Neuronal stem cell (in vitro differentiated cells): ENCODE measurements at regions not wholly inside any gene's neighbourhood (a gene's known extent, or its start where the extent isn't known, plus 50 kb on each side); places are given as distances from the start of the nearest gene placed in this dataset.
"Not testable (repeated sequence)": the region's sequence is repeated elsewhere in the genome, so short reads cannot be mapped to it uniquely, and the experiment has no call there.

Experiments used
- DNase-seq: peaks from one replicate; pipeline ENCODE4 v3.0.0-alpha.2; 2013; ENCODE audit warnings: low spot score
- H2AFZ ChIP-seq: one replicate; pipeline ENCODE4 v1.6.1; 2013; ENCODE audit warnings: mild to moderate bottlenecking, low read length, inconsistent platforms
- H2AK5ac ChIP-seq: 2 replicates; pipeline ENCODE4 v1.6.1; 2013; ENCODE audit warnings: low read depth, mild to moderate bottlenecking, inconsistent platforms, low read length, moderate library complexity, mixed read lengths
- H2BK120ac ChIP-seq: 2 replicates; pipeline ENCODE4 v1.6.1; 2013; ENCODE audit warnings: low read depth, mild to moderate bottlenecking, inconsistent platforms, low read length, moderate library complexity, mixed read lengths
- H2BK12ac ChIP-seq: one replicate; pipeline ENCODE4 v1.6.1; 2013; ENCODE audit warnings: low read length, inconsistent platforms
- H2BK15ac ChIP-seq: 2 replicates; pipeline ENCODE4 v1.6.1; 2013; ENCODE audit warnings: mild to moderate bottlenecking, low read length, inconsistent platforms, mixed read lengths
- H2BK5ac ChIP-seq: one replicate; pipeline ENCODE4 v1.6.1; 2013; ENCODE audit warnings: inconsistent platforms, mild to moderate bottlenecking, low read length, moderate library complexity
- H3K14ac ChIP-seq: one replicate; pipeline ENCODE4 v1.6.1; 2013; ENCODE audit warnings: low read length, inconsistent platforms
- H3K18ac ChIP-seq: 2 replicates; pipeline ENCODE4 v1.6.1; 2013; ENCODE audit warnings: low read length, inconsistent platforms
- H3K23ac ChIP-seq: 2 replicates; pipeline ENCODE4 v1.6.1; 2013; ENCODE audit warnings: low read depth, mild to moderate bottlenecking, mixed read lengths, low read length, inconsistent platforms; ENCODE audit not compliant: poor library complexity
- H3K27ac ChIP-seq: replicated peaks from 3 replicates; pipeline ENCODE4 v1.5.1; 2013; ENCODE audit warnings: low read length, inconsistent platforms
- H3K27me3 ChIP-seq, 3 experiments: 2 replicates each; pipeline ENCODE4 v1.6.1; 2013; ENCODE audit warnings: low read length in 3 of 3, mild to moderate bottlenecking in 2 of 3, inconsistent platforms in 1 of 3, low read depth in 1 of 3, mixed read lengths in 1 of 3, moderate library complexity in 1 of 3; ENCODE audit not compliant: control insufficient read depth in 3 of 3, insufficient read depth in 3 of 3
- H3K36me3 ChIP-seq, 2 donors: replicated peaks in 1 of 2; 2 replicates each; pipeline ENCODE4 v1.6.1; 2013; ENCODE audit warnings: low read length in 2 of 2; ENCODE audit not compliant: control insufficient read depth in 2 of 2, insufficient read depth in 2 of 2
- H3K4ac ChIP-seq: 2 replicates; pipeline ENCODE4 v1.6.1; 2013; ENCODE audit warnings: inconsistent platforms, mild to moderate bottlenecking, low read length, moderate library complexity
- H3K4me1 ChIP-seq, 2 donors: 1 replicate in 1 of 2; 2 replicates in 1 of 2; pipeline ENCODE4 v1.6.1; 2013; ENCODE audit warnings: low read length in 2 of 2, low read depth in 1 of 2; ENCODE audit not compliant: control insufficient read depth in 2 of 2, insufficient read depth in 1 of 2
- H3K4me2 ChIP-seq: one replicate; pipeline ENCODE4 v1.6.1; 2013; ENCODE audit warnings: mild to moderate bottlenecking, low read length, inconsistent platforms; ENCODE audit not compliant: insufficient read depth, poor library complexity, severe bottlenecking
- H3K4me3 ChIP-seq, 2 donors: 2 replicates each; pipeline ENCODE4 v1.5.1; 2013; ENCODE audit warnings: low read length in 2 of 2, mild to moderate bottlenecking in 2 of 2, inconsistent platforms in 1 of 2, moderate library complexity in 1 of 2
- H3K79me1 ChIP-seq: one replicate; pipeline ENCODE4 v1.6.1; 2013; ENCODE audit warnings: low read depth, mild to moderate bottlenecking, inconsistent platforms, low read length, moderate library complexity
- H3K9ac ChIP-seq: one replicate; pipeline ENCODE4 v1.6.1; 2013; ENCODE audit warnings: mild to moderate bottlenecking, low read depth, low read length, inconsistent platforms; ENCODE audit not compliant: poor library complexity
- H3K9me3 ChIP-seq, 2 donors: replicated peaks in 1 of 2; 2 replicates each; pipeline versions ENCODE3 to v1.6.1; 2013; ENCODE audit warnings: low read length in 2 of 2, mild to moderate bottlenecking in 2 of 2, inconsistent platforms in 1 of 2, low read depth in 1 of 2, mixed read lengths in 1 of 2, moderate library complexity in 1 of 2; ENCODE audit not compliant: control insufficient read depth in 2 of 2, insufficient read depth in 1 of 2
- H4K8ac ChIP-seq: one replicate; pipeline ENCODE4 v1.6.1; 2013; ENCODE audit warnings: low read depth, mild to moderate bottlenecking, inconsistent platforms, low read length, moderate library complexity
- H4K91ac ChIP-seq: one replicate; pipeline ENCODE4 v1.6.1; 2013; ENCODE audit warnings: low read length, low read depth, mild to moderate bottlenecking, inconsistent platforms; ENCODE audit not compliant: poor library complexity
- WGBS, 2 donors: extraction: QIAGEN DNeasy Blood & Tissue Kit; methylation state at CpG; one replicate each; pipeline ENCODE4 v1.1.7; 2013; ENCODE audit warnings: missing lambda C conversion rate in 2 of 2, mixed read lengths in 1 of 2; ENCODE audit not compliant: insufficient read length in 2 of 2, insufficient replicate concordance in 1 of 2; ENCODE audit errors: extremely low coverage in 2 of 2; 5-methylcytosine and 5-hydroxymethylcytosine counted together

DNA sequence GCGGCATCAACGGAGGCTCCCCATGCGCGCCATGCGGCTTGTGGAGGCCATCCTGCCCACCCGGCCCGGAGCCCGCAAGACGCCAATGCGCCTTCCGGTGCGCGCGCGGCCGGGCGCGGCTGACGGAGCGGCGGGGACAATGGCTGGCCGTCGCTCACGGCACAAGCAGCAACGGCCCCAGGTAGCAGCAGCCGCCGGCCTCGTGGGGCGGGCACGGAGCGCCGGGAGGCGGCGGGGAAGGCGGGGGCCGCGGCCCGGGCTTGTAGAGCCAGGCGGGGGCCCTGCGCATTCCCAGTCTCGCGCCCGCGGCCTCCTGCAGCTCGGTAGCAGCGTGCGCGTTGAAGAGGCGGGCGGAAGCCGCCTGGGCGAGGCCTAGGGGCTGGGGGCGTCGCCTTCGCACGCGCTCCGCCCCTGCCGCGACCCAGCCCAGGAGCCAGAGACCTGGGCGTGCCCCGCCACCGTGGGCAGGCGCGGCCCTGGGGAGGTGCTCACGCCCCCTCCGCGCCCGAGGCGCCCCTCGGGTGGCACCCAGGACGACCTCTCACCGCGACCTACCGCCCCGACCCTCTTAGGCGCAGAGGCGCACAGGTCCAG lies 207.1 kb upstream of the PRKX start:
- not testable (repeated sequence) for H3K14ac ChIP-seq, H3K4me1 ChIP-seq, H4K91ac ChIP-seq, H2AK5ac ChIP-seq, H3K27ac ChIP-seq, H3K9ac ChIP-seq, H3K23ac ChIP-seq, H2AFZ ChIP-seq, H3K36me3 ChIP-seq, H3K9me3 ChIP-seq, H3K4me3 ChIP-seq, H4K8ac ChIP-seq, H3K4ac ChIP-seq, DNase-seq, H2BK15ac ChIP-seq, H3K18ac ChIP-seq, H2BK5ac ChIP-seq, H3K4me2 ChIP-seq, H2BK12ac ChIP-seq, H3K79me1 ChIP-seq, H2BK120ac ChIP-seq, H3K27me3 ChIP-seq
- WGBS, 2 donors: no CpG with 5 or more reads among the region's 78 CpGs

- not testable (repeated sequence) for H3K4me3 ChIP-seq, H2BK120ac ChIP-seq, H3K4ac ChIP-seq, H4K8ac ChIP-seq, H3K9me3 ChIP-seq, H2BK15ac ChIP-seq, H3K4me2 ChIP-seq, H3K23ac ChIP-seq, H2BK5ac ChIP-seq, H3K14ac ChIP-seq, DNase-seq, H3K79me1 ChIP-seq, H4K91ac ChIP-seq, H3K36me3 ChIP-seq, H2BK12ac ChIP-seq, H3K18ac ChIP-seq, H3K4me1 ChIP-seq, H2AK5ac ChIP-seq, H3K27ac ChIP-seq, H3K27me3 ChIP-seq, H2AFZ ChIP-seq, H3K9ac ChIP-seq
- WGBS, 2 donors: no CpG with 5 or more reads among the region's 79 CpGs
These were observed 206.4 kb upstream of the PRKX start for GRCh38 chrX:3919668-3920423.

- not testable (repeated sequence) for H3K36me3 ChIP-seq, H3K4me1 ChIP-seq, H4K91ac ChIP-seq, H3K79me1 ChIP-seq, H2BK15ac ChIP-seq, H2BK5ac ChIP-seq, H3K18ac ChIP-seq, H3K4me3 ChIP-seq, H3K4ac ChIP-seq, H3K14ac ChIP-seq, H3K27ac ChIP-seq, H3K23ac ChIP-seq, H3K4me2 ChIP-seq, H2BK120ac ChIP-seq, DNase-seq, H2AFZ ChIP-seq, H2AK5ac ChIP-seq, H3K27me3 ChIP-seq, H3K9me3 ChIP-seq, H3K9ac ChIP-seq, H2BK12ac ChIP-seq, H4K8ac ChIP-seq
- no CpG with 5 or more reads among the region's 28 CpGs for WGBS, 2 donors
These were observed 201.4 kb upstream of the PRKX start for GRCh38 chrX:3914813-3915212.

GRCh38 chrX:3914059-3914458 lies 200.6 kb upstream of the PRKX start:
- H4K91ac ChIP-seq, H3K4me2 ChIP-seq, H3K14ac ChIP-seq, H2BK120ac ChIP-seq, H3K23ac ChIP-seq, H2BK5ac ChIP-seq, H2AK5ac ChIP-seq, H3K27ac ChIP-seq, H2AFZ ChIP-seq, H2BK12ac ChIP-seq, H3K79me1 ChIP-seq, H3K9ac ChIP-seq, H3K36me3 ChIP-seq, H3K9me3 ChIP-seq, H2BK15ac ChIP-seq, H4K8ac ChIP-seq, H3K4ac ChIP-seq, H3K4me3 ChIP-seq, DNase-seq, H3K18ac ChIP-seq, H3K27me3 ChIP-seq, H3K4me1 ChIP-seq: not testable (repeated sequence)
- no CpG with 5 or more reads among the region's 13 CpGs for WGBS, 2 donors
